Vagina (tissue), 2 donors: ENCODE measurements at regions not wholly inside any gene's neighbourhood (a gene's known extent, or its start where the extent isn't known, plus 50 kb on each side); places are given as distances from the start of the nearest gene placed in this dataset.

Experiments
- POLR2A ChIP-seq, 2 donors: fragments of 450-650 bp; IDR thresholded peaks; one replicate each; pipeline ENCODE4 v1.6.1; 2017; ENCODE audit warnings: antibody characterized with exemption in 2 of 2, mild to moderate bottlenecking in 2 of 2, moderate library complexity in 2 of 2
- POLR2AphosphoS5 ChIP-seq, 2 donors: sonication (generic); formaldehyde crosslinking; IDR thresholded peaks; one replicate each; pipeline ENCODE4 v1.9.0; 2017; ENCODE audit warnings: antibody characterized with exemption in 2 of 2, mild to moderate bottlenecking in 2 of 2, low read depth in 1 of 2; ENCODE audit not compliant: insufficient read depth in 1 of 2
- TF ChIP-seq, protein P1 (sequence below), 3 experiments: fragments of 450-650 bp in 2 of 3; fragments of 200-600 bp in 1 of 3; sonication (generic) in 1 of 3; IDR thresholded peaks; one replicate each; pipeline ENCODE4 v1.5.1; 2017 to 2019; ENCODE audit warnings: antibody characterized with exemption in 3 of 3, mild to moderate bottlenecking in 2 of 3, moderate library complexity in 2 of 3

DNA sequence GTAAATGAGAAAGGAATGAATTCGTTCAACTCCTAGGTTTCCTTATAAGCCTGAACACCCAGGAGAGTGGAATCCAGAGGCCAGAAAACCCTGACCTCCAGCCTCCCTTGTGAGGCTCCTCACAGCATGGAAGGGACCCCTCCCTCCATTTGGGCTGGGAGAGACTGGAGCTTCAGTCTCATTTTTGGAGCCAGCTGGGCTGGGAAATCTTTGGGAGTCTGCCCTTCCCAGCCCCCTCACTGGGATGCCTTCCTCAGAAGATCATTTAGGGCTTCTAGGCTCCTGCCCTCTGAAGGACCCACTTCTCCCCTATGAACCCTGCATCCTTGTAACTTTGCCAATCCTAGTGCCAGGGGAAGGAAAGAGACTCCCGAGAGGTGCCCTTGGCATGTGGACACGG is 346.1 kb downstream of the CYP26B1 start:
- TF ChIP-seq, protein P1, sequence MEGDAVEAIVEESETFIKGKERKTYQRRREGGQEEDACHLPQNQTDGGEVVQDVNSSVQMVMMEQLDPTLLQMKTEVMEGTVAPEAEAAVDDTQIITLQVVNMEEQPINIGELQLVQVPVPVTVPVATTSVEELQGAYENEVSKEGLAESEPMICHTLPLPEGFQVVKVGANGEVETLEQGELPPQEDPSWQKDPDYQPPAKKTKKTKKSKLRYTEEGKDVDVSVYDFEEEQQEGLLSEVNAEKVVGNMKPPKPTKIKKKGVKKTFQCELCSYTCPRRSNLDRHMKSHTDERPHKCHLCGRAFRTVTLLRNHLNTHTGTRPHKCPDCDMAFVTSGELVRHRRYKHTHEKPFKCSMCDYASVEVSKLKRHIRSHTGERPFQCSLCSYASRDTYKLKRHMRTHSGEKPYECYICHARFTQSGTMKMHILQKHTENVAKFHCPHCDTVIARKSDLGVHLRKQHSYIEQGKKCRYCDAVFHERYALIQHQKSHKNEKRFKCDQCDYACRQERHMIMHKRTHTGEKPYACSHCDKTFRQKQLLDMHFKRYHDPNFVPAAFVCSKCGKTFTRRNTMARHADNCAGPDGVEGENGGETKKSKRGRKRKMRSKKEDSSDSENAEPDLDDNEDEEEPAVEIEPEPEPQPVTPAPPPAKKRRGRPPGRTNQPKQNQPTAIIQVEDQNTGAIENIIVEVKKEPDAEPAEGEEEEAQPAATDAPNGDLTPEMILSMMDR (IDR thresholded peaks at IDR 0.05) = no peak
- TF ChIP-seq POLR2AphosphoS5 (IDR thresholded peaks at IDR 0.05; ENCODE audit: insufficient read depth in 1 of 2, low read depth in 1 of 2) = no peak
- no peak for TF ChIP-seq POLR2A (IDR thresholded peaks at IDR 0.05)
